AG04450 (cell line): ENCODE measurements at regions not wholly inside any gene's neighbourhood (a gene's known extent, or its start where the extent isn't known, plus 50 kb on each side); places are given as distances from the start of the nearest gene placed in this dataset.

ENCODE experiments used
- CTCF ChIA-PET: fragments of 300-600, 350-600 bp; formaldehyde crosslinking; extraction: SDS; loops from one replicate; lab custom pipeline; 2022; ENCODE audit warnings: antibody characterized with exemption, inconsistent platforms; lab: Charles Lee
- POLR2A ChIA-PET: fragments of 350-600 bp; formaldehyde crosslinking; extraction: SDS; loops from one replicate; lab custom pipeline; 2021; ENCODE audit warnings: antibody characterized with exemption, inconsistent platforms; lab: Yijun Ruan, JAX
- DNase-seq: peaks from one replicate; pipeline ENCODE4 v3.0.0-alpha.2; 2011; ENCODE audit warnings: low read depth, low spot score
- H3K27ac ChIP-seq: one replicate; pipeline ENCODE4 v1.5.1; 2012; ENCODE audit warnings: low read depth, low read length, control low read depth
- H3K27me3 ChIP-seq: one replicate; pipeline ENCODE4 v1.6.0; 2012; ENCODE audit warnings: low read length; ENCODE audit not compliant: control insufficient read depth, insufficient read depth
- H3K4me3 ChIP-seq: 2 replicates; pipeline ENCODE4 v1.5.1; 2011; ENCODE audit warnings: mild to moderate bottlenecking, low read depth, low read length, control low read depth
- H3K9me3 ChIP-seq: 2 replicates; pipeline ENCODE4 v1.5.1; 2012; ENCODE audit warnings: low read length; ENCODE audit not compliant: control insufficient read depth, insufficient read depth
- TF ChIP-seq, protein P1 (sequence below): IDR thresholded peaks from 2 replicates; pipeline ENCODE4 v1.5.1; 2011; ENCODE audit warnings: low read depth, low read length, control low read depth, inconsistent platforms

DNA sequence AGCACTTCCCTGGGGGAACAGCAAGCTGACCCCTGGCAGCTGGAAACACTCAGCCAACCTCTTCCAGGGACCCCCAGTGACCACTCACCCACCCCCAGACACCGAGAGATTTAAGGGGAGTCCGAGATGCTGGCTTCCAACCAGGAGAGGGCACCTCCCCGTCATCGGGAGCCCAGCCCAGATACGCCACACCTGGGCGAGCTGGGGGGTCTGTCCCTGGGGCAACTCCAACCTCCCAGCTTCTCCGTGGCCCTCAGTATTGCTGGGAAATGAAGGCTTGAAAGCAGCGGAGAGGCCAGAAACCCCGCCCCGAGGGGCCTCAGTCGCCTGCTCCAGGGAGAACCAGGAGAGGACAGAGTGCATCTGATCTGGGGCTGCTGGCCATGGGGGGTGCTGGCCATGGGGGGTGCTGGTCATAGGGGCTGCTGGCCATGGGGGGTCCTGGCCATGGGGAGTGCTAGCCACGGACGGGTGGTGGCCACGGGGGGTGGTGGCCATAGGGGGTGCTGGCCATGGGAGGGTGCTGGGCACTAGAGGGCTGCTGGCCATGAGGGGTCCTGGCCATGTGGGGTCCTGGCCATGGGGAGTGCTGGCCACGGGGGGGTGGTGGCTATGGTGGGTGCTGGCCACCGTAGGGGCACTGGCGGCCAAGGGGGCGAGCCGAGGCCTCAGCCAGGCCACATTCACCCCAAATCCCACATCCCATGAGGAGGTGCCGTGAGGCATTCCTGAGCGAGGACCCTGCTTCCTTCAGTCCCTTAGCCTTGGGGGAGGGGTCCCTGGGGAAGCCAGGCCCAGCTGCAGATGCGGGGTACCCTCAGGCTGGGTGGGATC, 61.5 kb upstream of the TTC34 start:
- POLR2A ChIA-PET: no interaction called here
- CTCF ChIA-PET: no interaction called here
- Histone ChIP-seq H3K9me3 (peaks cover 100% of the 10 kb centered on the region), H3K27ac (no peak overlapping the region), H3K4me3 (no peak overlapping the region), H3K27me3 (no peaks in the 10 kb centered on the region)
- no peak for DNase-seq
- TF ChIP-seq, protein P1, sequence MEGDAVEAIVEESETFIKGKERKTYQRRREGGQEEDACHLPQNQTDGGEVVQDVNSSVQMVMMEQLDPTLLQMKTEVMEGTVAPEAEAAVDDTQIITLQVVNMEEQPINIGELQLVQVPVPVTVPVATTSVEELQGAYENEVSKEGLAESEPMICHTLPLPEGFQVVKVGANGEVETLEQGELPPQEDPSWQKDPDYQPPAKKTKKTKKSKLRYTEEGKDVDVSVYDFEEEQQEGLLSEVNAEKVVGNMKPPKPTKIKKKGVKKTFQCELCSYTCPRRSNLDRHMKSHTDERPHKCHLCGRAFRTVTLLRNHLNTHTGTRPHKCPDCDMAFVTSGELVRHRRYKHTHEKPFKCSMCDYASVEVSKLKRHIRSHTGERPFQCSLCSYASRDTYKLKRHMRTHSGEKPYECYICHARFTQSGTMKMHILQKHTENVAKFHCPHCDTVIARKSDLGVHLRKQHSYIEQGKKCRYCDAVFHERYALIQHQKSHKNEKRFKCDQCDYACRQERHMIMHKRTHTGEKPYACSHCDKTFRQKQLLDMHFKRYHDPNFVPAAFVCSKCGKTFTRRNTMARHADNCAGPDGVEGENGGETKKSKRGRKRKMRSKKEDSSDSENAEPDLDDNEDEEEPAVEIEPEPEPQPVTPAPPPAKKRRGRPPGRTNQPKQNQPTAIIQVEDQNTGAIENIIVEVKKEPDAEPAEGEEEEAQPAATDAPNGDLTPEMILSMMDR: no peak

DNA sequence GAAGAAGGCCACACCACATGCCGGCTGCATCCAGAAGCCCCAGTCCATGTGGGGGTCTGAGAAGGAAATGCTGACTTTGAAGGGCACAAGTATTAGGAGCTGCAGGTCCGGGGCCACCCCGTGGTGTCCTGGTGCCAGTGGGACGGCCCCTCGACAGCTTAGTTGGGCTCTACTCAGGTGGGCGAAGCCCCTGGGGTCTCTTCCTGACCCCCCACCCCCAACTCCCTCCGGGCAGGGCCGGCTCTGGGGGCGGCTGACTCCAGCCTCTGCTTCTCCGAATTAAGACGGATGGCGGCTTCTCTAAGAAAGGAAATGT, 62.1 kb upstream of the TTC34 start:
- ChIA-PET CTCF (no interaction called here), POLR2A (no interaction called here)

DNA sequence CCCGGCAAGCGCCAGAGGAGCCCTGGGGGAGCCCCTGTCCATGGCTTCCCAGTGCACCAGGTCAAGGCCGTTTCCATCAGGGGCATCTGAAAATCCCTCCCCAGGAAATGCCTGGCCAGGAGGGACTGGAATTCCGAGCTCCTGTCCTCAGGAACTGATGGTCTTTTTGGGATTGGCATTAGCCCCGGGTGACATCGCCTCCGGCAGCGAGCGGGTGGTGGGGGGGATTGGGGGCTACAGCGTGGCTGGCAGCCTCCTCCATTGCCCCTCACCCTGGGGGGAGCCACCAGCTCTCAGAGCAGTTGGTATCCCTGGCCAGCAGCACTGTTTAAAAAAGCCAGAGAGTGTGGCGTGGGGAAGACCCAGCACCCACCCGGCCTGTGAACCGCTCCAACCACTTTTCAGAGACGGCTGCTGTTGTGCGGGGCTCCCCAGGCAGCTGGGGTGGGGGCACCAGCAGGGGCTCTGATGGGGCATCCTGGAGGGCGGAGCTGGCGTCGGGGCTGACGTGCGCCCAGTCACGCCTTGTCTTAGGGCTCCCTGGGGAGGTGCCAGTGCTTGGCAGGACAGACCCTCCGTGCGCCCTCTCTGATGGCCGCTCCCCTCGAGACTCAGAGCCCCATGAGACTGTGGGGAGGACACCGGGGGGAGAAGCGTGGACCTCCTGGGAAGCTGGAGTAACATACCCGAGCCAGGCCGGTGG, 62.9 kb upstream of the TTC34 start:
- no peak overlapping the region for H3K27ac ChIP-seq
- CTCF ChIA-PET: no interaction called here
- TF ChIP-seq, protein P1: no peak
- peaks cover 100% of the 10 kb centered on the region for H3K9me3 ChIP-seq
- no peak overlapping the region for H3K4me3 ChIP-seq
- no peaks in the 10 kb centered on the region for H3K27me3 ChIP-seq
- DNase-seq: no peak
- POLR2A ChIA-PET: no interaction called here

More for the DNA sequence above, 62.1 kb upstream of the TTC34 start:
- Histone ChIP-seq H3K27ac (no peak overlapping the region), H3K4me3 (no peak overlapping the region), H3K9me3 (peaks cover 100% of the 10 kb centered on the region), H3K27me3 (no peaks in the 10 kb centered on the region)
- no peak for DNase-seq
- TF ChIP-seq, protein P1: no peak

GRCh38 chr1:2865000-2865399, 63.5 kb upstream of the TTC34 start:
- POLR2A ChIA-PET: no interaction called here

More at GRCh38 chr1:2865000-2865399, 63.5 kb upstream of the TTC34 start:
- H3K27ac ChIP-seq: no peak overlapping the region
- TF ChIP-seq, protein P1: no peak
- H3K9me3 ChIP-seq: peaks cover 100% of the 10 kb centered on the region
- H3K27me3 ChIP-seq: no peaks in the 10 kb centered on the region
- no peak for DNase-seq
- no peak overlapping the region for H3K4me3 ChIP-seq
- CTCF ChIA-PET: no interaction called here
